ENCODE measurements at regions not wholly inside any gene's neighbourhood (a gene's known extent, or its start where the extent isn't known, plus 50 kb on each side); places are given as distances from the start of the nearest gene placed in this dataset.

GRCh38 chr2:235134420-235134819 is 182.6 kb downstream of the SH3BP4 start:
- H3K9ac ChIP-seq (replicated peaks; ENCODE audit: extremely low read depth, insufficient read depth, low read length): no peak overlapping the region
- intact Hi-C loops (cut with micrococcal nuclease): loop anchor here (10.0 kb wide), 1 partner anchor 540 kb away; no protein-coding TSS in a partner anchor

More at GRCh38 chr2:235134420-235134819, 182.6 kb downstream of the SH3BP4 start:
- H3K9me3 ChIP-seq (replicated peaks; ENCODE audit: control insufficient read depth, insufficient read depth, low read length): no peaks in the 10 kb centered on the region
- ChIA-PET POLR2A (no interaction called here), CTCF (interaction anchor here (1.1 to 13.1 kb wide), 6 partner anchors 17 to 612 kb away, joined by 3 to 289 read pairs (median 14); no protein-coding TSS in a partner anchor)
- dilution Hi-C loops (cut with MboI; ENCODE audit: extremely low pct_ligation_motif_present, low sequenced_read_pairs): no loop called here
- H3K4me2 ChIP-seq (ENCODE audit: insufficient read depth, low read length): no peak overlapping the region
- H3K9me1 ChIP-seq (replicated peaks; ENCODE audit: control insufficient read depth, extremely low read depth, insufficient read depth, low read length): no peaks in the 10 kb centered on the region
- H3K27ac ChIP-seq (ENCODE audit: insufficient read depth, low read depth, low read length): no peak overlapping the region
- no peak for DNase-seq (ENCODE audit: low read depth, low spot score)
- H3K27me3 ChIP-seq (ENCODE audit: control insufficient read depth in 2 of 2, insufficient read depth in 2 of 2, low read length in 2 of 2): peaks cover 2 to 6% of the 10 kb centered on the region in 2 experiments
- peaks cover 2% of the 10 kb centered on the region for H3K4me1 ChIP-seq (ENCODE audit: control insufficient read depth, extremely low read depth, insufficient read depth, low read length)
- FAIRE-seq: no peak
- BruUV-seq (replicated peaks): no TSS peak
- no peak overlapping the region for H3K4me3 ChIP-seq (replicated peaks in 1 of 3; ENCODE audit: insufficient read depth in 1 of 3, low read depth in 1 of 3, low read length in 3 of 3)
- no peaks in the 10 kb centered on the region for H3K36me3 ChIP-seq (ENCODE audit: control insufficient read depth in 2 of 2, extremely low read depth in 1 of 2, insufficient read depth in 2 of 2, low read length in 2 of 2)
- H4K20me1 ChIP-seq (replicated peaks; ENCODE audit: control insufficient read depth, extremely low read depth, insufficient read depth, low read length): no peaks in the 10 kb centered on the region
- no peak overlapping the region for H2AFZ ChIP-seq (ENCODE audit: low read depth, low read length)
- no peaks in the 10 kb centered on the region for H3K79me2 ChIP-seq (ENCODE audit: control insufficient read depth, insufficient read depth, low read length)
- TF ChIP-seq JUN (IDR thresholded peaks at IDR 0.05; ENCODE audit: borderline replicate concordance, insufficient read depth, insufficient read length, low read depth) (no peak), GATA2 (IDR thresholded peaks at IDR 0.05; ENCODE audit: insufficient read depth, insufficient read length, low read depth, low read length) (no peak), MAX (IDR thresholded peaks at IDR 0.05; ENCODE audit: insufficient read depth, insufficient read length) (no peak), CTCF (IDR thresholded peaks at IDR 0.05; ENCODE audit: extremely low read depth in 1 of 2, insufficient read depth in 1 of 2, low read depth in 1 of 2, low read length in 2 of 2) (no peak), POLR2AphosphoS5 (IDR thresholded peaks at IDR 0.05; ENCODE audit: insufficient read depth, low read depth, low read length) (no peak), EZH2 (IDR thresholded peaks at IDR 0.05; ENCODE audit: borderline replicate concordance, low read depth, low read length, severe bottlenecking) (no peak), FOS (IDR thresholded peaks at IDR 0.05; ENCODE audit: borderline replicate concordance, insufficient read depth, low read length) (no peak), MYC (IDR thresholded peaks at IDR 0.05; ENCODE audit: low read depth, low read length) (no peak), POLR2A (IDR thresholded peaks at IDR 0.05; ENCODE audit: low read depth, low read length) (no peak)
